HG03064 (cell line): ENCODE measurements at regions not wholly inside any gene's neighbourhood (a gene's known extent, or its start where the extent isn't known, plus 50 kb on each side); places are given as distances from the start of the nearest gene placed in this dataset.
"Not testable (repeated sequence)": the region's sequence is repeated elsewhere in the genome, so short reads cannot be mapped to it uniquely, and the experiment has no call there.

Source experiments
- ATAC-seq: cut with Tn5 transposase; IDR thresholded peaks from one replicate; pipeline ENCODE4 v1.9.1; 2021; ENCODE audit warnings: low read depth; ENCODE audit not compliant: unreplicated experiment

GRCh38 chr3:145906301-145906700 is 254.7 kb downstream of the PLOD2 start:
- no peak for ATAC-seq

GRCh38 chr3:145906755-145907154 is 254.2 kb downstream of the PLOD2 start:
- ATAC-seq = no peak

DNA sequence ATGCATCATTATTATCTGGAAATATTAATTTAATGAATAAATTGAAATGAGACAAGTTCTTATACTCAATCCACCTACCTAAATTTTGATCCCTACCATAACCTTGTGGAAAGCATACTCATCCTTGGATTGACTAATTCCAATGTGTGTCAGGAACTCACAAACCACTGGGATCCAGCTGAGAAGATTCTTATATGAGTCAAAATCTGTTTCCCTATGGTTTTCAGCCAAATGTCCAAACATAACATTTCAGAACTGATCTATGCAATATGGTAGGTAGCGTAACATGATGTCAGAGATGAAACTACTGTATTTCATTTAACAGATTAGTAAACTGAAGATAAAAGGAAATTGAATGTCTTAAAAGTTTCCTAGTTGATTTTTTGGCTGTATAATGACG is 250.0 kb downstream of the PLOD2 start:
- no peak for ATAC-seq

GRCh38 chr3:145915787-145916186 is 245.2 kb downstream of the PLOD2 start:
- ATAC-seq = no peak

GRCh38 chr3:145927736-145928135 is 233.2 kb downstream of the PLOD2 start:
- not testable (repeated sequence) for ATAC-seq

GRCh38 chr3:145936971-145937370 is 224.0 kb downstream of the PLOD2 start:
- ATAC-seq = no peak

DNA sequence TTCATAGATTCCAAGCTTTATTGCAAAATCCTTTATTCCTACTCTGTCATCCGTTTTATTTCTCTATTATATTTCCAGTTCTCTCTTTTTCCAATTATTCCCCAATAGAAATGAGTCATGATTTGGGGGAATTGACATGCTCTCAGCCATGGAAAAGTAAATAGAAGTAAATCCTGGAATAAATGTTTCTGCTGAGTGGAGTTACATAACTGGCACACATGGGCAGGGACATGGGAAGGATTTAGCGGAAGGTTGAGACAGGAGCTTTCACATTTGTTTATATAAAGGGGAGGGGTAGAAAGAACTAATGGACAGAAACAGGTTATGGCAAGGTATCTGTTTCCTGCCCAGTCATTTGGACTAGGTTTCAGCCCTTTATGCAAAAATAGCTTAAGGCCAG is 221.6 kb downstream of the PLOD2 start:
- ATAC-seq = no peak

- ATAC-seq = no peak
These were observed 218.9 kb downstream of the PLOD2 start for GRCh38 chr3:145942052-145942451.

DNA sequence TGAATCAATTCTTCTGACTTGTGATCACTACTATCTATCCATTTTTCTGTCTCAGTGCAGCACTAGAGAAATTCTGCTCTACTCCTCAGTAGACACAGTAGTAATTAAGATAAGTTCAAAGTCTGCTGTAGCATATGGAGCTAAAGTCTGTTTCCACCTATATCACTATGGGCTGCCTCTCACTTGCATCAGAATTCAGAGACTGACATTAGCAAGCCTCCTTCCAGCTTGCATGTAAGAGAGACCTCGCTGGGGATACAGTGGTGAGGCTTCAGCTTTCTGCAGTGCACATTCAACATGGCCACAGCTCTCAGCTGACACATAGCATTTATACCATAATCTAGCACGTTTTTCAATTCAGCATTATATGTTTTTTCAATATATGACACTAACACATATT is 217.0 kb downstream of the PLOD2 start:
- ATAC-seq = no peak

GRCh38 chr3:145951441-145951840 is 209.5 kb downstream of the PLOD2 start:
- no peak for ATAC-seq

GRCh38 chr3:145952536-145952935 is 208.4 kb downstream of the PLOD2 start:
- no peak for ATAC-seq

DNA sequence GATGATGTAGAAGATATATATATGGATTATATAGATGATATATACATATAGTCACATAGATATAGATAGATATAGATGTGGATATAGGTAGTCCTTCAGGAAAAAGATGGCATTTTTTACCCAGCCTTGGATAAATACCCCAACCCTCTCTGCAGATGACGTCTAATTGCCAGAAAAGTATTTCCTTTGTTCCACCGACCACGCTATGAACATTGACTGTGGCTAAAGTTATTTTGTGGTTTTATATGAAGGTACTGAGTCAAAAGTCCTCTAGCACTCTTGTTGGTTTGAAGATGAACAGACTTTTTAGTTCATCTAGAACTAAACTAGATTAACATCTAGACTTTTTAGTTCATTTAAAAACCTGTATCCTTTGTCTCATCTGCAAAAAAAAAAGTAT is 207.7 kb downstream of the PLOD2 start:
- ATAC-seq = no peak

- ATAC-seq = no peak
These were observed 201.4 kb downstream of the PLOD2 start for GRCh38 chr3:145959457-145960088.

- no peak for ATAC-seq
These were observed 197.9 kb downstream of the PLOD2 start for GRCh38 chr3:145963111-145963510.

DNA sequence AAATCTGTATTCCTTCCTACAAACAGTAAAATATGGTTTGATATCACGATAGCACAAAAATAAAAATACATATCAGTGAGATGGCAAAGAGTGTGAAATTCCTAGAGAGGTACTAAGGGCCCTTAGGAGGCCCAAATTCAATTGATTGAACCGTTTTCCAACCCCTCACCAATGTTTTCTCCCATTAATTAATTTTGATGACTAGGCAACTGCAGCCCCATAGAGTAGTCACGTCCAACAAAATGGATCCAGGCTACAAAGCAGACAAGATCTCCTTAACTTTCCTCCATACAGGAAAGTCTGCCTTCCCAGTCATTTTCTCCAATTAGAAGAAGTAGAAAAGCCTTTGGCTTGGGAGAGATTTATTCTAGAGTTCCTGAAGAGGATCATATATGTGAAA is 193.9 kb downstream of the PLOD2 start:
- no peak for ATAC-seq

GRCh38 chr3:145971186-145971585 is 189.8 kb downstream of the PLOD2 start:
- no peak for ATAC-seq

- no peak for ATAC-seq
These were observed 188.1 kb downstream of the PLOD2 start for GRCh38 chr3:145972851-145973250.

- no peak for ATAC-seq
These were observed 179.9 kb downstream of the PLOD2 start for GRCh38 chr3:145981056-145981455.

DNA sequence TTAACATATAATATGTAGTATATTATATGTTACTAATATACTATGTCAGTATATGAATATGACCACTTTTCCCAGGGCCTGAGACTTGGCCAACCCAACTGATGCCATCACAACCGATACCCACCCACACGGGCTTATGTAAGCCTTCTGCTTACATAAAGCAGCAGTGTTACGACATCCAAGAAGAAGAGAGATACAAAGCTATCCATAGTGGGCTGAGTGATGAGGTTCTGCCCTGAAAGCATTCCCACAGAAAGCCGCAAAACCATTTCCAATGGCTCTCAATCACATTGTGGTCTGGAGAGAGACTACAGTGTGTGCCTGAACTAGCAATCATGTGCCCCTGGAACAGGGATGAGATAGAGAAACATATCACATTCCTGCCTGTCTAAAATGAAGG is 177.9 kb downstream of the PLOD2 start:
- no peak for ATAC-seq
